ENCODE measurements at regions not wholly inside any gene's neighbourhood (a gene's known extent, or its start where the extent isn't known, plus 50 kb on each side); places are given as distances from the start of the nearest gene placed in this dataset.

- TF ChIP-seq EZH2phosphoT487 (IDR thresholded peaks at IDR 0.05; ENCODE audit: insufficient read depth, low read depth) (no peak), EZH2 (IDR thresholded peaks at IDR 0.05; ENCODE audit: insufficient read depth, poor library complexity, severe bottlenecking) (no peak)
Measured at GRCh38 chr6:21715180-21715579, 121.6 kb downstream of the SOX4 start.
